LNCaP clone FGC (cell line): ENCODE measurements at regions not wholly inside any gene's neighbourhood (a gene's known extent, or its start where the extent isn't known, plus 50 kb on each side); places are given as distances from the start of the nearest gene placed in this dataset.
A peak's percentile ranks its signal among the peaks of the same experiment; 100 is the strongest.
"Not testable (repeated sequence)": the region's sequence is repeated elsewhere in the genome, so short reads cannot be mapped to it uniquely, and the experiment has no call there.

Source experiments
- DNase-seq: peaks from one replicate; pipeline ENCODE4 v3.0.0-alpha.2; 2011; ENCODE audit warnings: low read depth
- H3K4me3 ChIP-seq: 2 replicates; pipeline ENCODE4 v1.5.1; 2011; ENCODE audit warnings: mild to moderate bottlenecking, low read depth, low read length, control low read depth
- CTCF ChIP-seq: IDR thresholded peaks from 2 replicates; pipeline ENCODE4 v1.5.1; 2012; ENCODE audit warnings: mild to moderate bottlenecking; ENCODE audit not compliant: control insufficient read depth, insufficient read depth; ENCODE audit errors: extremely low read depth

- H3K4me3 ChIP-seq, result no peak overlapping the region
- no peak for TF ChIP-seq CTCF
- no peak for DNase-seq
Measured at GRCh38 chr7:152924238-152924637, 164.7 kb downstream of the ACTR3B start.

- DNase-seq, result no peak
Measured at GRCh38 chr7:152924826-152925411, 165.4 kb downstream of the ACTR3B start.

GRCh38 chr7:152925412-152926147 is 166.0 kb downstream of the ACTR3B start:
- no peak for TF ChIP-seq CTCF
- DNase-seq, result no peak
- no peak overlapping the region for H3K4me3 ChIP-seq

More at GRCh38 chr7:152924826-152925411, 165.4 kb downstream of the ACTR3B start:
- no peak overlapping the region for H3K4me3 ChIP-seq
- no peak for TF ChIP-seq CTCF

GRCh38 chr7:152931633-152932032 is 172.1 kb downstream of the ACTR3B start:
- H3K4me3 ChIP-seq, result no peak overlapping the region
- no peak for TF ChIP-seq CTCF
- DNase-seq, result no peak

GRCh38 chr7:152937282-152937681 is 177.7 kb downstream of the ACTR3B start:
- no peak overlapping the region for H3K4me3 ChIP-seq
- DNase-seq, result peak; percentile 6
- TF ChIP-seq CTCF, result no peak

- not testable (repeated sequence) for DNase-seq
Measured at GRCh38 chr7:152946616-152947015, 187.1 kb downstream of the ACTR3B start.

GRCh38 chr7:152947686-152948085 is 188.1 kb downstream of the ACTR3B start:
- no peak for TF ChIP-seq CTCF
- no peak overlapping the region for H3K4me3 ChIP-seq
- no peak for DNase-seq

More at GRCh38 chr7:152946616-152947015, 187.1 kb downstream of the ACTR3B start:
- H3K4me3 ChIP-seq, result not testable (repeated sequence)
